ENCODE measurements at regions not wholly inside any gene's neighbourhood (a gene's known extent, or its start where the extent isn't known, plus 50 kb on each side); places are given as distances from the start of the nearest gene placed in this dataset.
"Not testable (repeated sequence)": the region's sequence is repeated elsewhere in the genome, so short reads cannot be mapped to it uniquely, and the experiment has no call there.

DNA sequence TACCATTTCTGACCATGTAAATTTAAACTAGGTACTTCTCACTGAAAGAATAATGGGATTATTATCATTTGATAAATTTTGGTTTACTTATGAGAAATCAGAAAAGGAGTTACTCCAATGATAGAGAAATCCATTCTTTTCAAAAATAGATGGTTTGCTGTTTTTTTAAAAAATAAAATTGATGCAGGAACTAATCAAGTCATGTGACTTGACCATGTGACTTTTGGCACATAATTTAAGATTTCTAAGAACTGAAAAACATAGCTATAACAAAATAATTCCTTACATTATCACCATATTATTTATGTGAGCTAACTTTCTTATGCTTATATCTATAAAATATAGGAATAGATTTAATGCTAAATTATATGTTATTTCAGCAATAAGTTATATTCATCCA, 247.1 kb upstream of the FIGN start:
- H3K27ac Mint-ChIP-seq = no peak overlapping the region
- no peaks in the 10 kb centered on the region for H3K36me3 Mint-ChIP-seq (ENCODE audit: low read depth)
- no peak for DNase-seq
- H3K27me3 Mint-ChIP-seq (ENCODE audit: insufficient read depth) = no peaks in the 10 kb centered on the region
- peaks cover 19% of the 10 kb centered on the region for H3K9me3 Mint-ChIP-seq
- no peak overlapping the region for H3K4me3 Mint-ChIP-seq
- TF ChIP-seq, protein P1, sequence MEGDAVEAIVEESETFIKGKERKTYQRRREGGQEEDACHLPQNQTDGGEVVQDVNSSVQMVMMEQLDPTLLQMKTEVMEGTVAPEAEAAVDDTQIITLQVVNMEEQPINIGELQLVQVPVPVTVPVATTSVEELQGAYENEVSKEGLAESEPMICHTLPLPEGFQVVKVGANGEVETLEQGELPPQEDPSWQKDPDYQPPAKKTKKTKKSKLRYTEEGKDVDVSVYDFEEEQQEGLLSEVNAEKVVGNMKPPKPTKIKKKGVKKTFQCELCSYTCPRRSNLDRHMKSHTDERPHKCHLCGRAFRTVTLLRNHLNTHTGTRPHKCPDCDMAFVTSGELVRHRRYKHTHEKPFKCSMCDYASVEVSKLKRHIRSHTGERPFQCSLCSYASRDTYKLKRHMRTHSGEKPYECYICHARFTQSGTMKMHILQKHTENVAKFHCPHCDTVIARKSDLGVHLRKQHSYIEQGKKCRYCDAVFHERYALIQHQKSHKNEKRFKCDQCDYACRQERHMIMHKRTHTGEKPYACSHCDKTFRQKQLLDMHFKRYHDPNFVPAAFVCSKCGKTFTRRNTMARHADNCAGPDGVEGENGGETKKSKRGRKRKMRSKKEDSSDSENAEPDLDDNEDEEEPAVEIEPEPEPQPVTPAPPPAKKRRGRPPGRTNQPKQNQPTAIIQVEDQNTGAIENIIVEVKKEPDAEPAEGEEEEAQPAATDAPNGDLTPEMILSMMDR (IDR thresholded peaks at IDR 0.05) = no peak
- no peaks in the 10 kb centered on the region for H3K4me1 Mint-ChIP-seq (ENCODE audit: low read depth)

DNA sequence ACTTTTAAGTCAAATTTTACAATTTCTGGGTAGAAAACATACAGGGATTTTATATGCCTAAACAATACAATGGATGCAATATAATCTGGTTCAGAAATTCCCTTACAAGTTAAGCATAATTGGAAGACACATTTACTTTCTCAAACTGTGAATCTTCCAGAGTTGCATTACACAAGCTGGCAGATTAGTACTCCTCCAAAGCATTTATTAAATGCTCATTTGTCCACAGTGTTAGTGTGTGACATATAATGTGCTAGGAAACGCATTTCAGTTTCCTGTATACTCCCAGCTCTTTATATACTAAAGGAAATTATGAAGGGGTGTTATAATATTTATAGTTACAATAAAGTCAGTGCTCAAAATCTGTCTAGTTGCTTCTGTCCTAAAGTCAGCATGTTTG, 239.0 kb upstream of the FIGN start:
- Mint-ChIP-seq H3K9me3 (no peaks in the 10 kb centered on the region; the same call in none of the 2 replicates), H3K27ac (no peak overlapping the region)
- no peak for DNase-seq

DNA sequence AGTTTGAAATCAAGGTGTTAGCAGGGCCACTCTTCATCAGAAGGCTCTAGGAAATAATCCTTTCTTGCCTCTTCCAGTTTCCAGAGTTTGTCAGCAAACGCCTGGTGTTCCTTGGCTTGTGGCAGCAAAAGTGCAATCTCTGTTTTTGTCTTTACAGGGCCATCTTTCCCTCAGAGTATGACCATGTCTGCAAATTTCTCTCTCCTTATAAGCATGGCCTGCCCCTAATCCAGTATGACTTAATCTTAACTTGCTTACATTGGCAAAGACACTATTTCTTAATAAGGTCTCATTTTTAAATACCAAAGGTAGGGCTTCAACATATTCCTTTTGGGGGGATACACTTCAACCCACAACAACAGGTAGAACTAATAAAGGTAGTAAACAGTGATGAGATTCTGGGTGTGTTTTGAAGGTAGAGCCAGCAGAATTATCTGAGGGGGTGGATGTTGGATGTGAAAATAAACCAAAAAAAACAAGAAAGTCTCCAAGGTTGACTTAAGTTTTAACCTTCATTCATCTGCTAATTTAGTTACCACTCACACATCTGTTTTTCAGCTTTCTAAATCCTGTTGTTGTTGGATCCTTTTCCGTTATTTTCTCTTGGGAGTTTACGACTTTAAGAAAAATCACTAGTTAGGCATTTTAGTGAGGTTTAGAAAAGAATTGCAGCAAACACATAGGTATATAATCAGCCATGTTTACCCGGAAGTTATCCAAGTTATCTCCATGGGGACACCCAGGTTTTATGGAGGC, 234.4 kb upstream of the FIGN start:
- TF ChIP-seq, protein P1 (IDR thresholded peaks at IDR 0.05) = no peak
- Mint-ChIP-seq H3K4me3 (no peak overlapping the region), H3K9me3 (peaks cover 19% of the 10 kb centered on the region), H3K27ac (no peak overlapping the region), H3K36me3 (ENCODE audit: low read depth) (no peaks in the 10 kb centered on the region), H3K27me3 (ENCODE audit: insufficient read depth) (no peaks in the 10 kb centered on the region), H3K4me1 (ENCODE audit: low read depth) (no peaks in the 10 kb centered on the region)
- no peak for DNase-seq

More for the DNA sequence above, 239.0 kb upstream of the FIGN start:
- Mint-ChIP-seq H3K4me1 (ENCODE audit: low read depth) (no peaks in the 10 kb centered on the region), H3K27me3 (ENCODE audit: insufficient read depth) (no peaks in the 10 kb centered on the region), H3K4me3 (no peak overlapping the region), H3K36me3 (ENCODE audit: low read depth) (no peaks in the 10 kb centered on the region)
- TF ChIP-seq, protein P1 (IDR thresholded peaks at IDR 0.05) = no peak

DNA sequence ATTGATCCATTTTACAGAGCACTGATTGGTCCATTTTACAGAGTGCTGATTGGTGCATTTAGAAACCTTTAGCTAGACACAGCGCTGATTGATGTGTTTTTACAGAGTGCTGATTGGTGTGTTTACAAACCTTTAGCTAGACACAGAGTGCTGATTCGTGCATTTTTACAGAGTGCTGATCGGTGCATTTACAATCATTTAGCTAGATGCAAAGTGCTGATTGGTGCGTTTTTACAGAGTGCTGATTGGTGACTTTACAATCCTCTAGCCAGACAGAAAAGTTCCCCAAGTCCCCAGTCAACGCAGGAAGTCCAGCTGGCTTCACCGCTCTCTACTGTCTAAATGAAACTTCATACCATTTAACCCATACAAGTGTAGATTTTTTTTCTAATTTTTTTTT, 228.5 kb upstream of the FIGN start:
- not testable (repeated sequence) for H3K4me3 Mint-ChIP-seq; DNase-seq; H3K4me1 Mint-ChIP-seq (ENCODE audit: low read depth); H3K36me3 Mint-ChIP-seq (ENCODE audit: low read depth); H3K27ac Mint-ChIP-seq; H3K27me3 Mint-ChIP-seq (ENCODE audit: insufficient read depth)
- peaks cover 28% of the 10 kb centered on the region for H3K9me3 Mint-ChIP-seq

DNA sequence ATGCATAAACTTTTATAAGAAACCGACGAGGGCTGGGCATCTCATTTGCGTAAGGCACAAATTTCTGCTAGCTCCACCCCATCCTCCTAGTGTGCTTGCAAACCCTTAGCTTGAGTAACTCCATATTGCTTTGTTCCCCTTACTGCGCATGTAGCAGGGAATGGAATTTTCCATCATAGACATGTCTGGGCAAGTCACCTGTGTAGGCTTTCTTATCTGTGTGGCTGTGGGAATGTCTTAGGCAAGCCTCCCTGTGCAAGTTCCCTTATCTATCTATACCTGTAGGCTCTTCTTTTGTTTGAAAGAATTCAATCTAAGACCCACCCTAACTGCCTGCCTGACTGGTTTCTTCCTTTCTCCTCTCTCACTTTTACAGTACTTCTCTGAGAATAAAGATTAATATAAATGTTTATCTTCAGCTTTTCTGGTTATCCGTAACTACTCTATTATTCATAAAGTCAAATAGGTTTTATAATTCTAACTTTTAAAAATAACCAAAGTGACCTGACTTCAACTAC, 217.6 kb upstream of the FIGN start:
- Mint-ChIP-seq H3K36me3 (ENCODE audit: low read depth) (no peaks in the 10 kb centered on the region), H3K9me3 (no peaks in the 10 kb centered on the region), H3K4me1 (ENCODE audit: low read depth) (no peaks in the 10 kb centered on the region), H3K4me3 (no peak overlapping the region), H3K27ac (no peak overlapping the region), H3K27me3 (ENCODE audit: insufficient read depth) (no peaks in the 10 kb centered on the region)
- TF ChIP-seq, protein P1 (IDR thresholded peaks at IDR 0.05) = no peak
- DNase-seq = no peak

DNA sequence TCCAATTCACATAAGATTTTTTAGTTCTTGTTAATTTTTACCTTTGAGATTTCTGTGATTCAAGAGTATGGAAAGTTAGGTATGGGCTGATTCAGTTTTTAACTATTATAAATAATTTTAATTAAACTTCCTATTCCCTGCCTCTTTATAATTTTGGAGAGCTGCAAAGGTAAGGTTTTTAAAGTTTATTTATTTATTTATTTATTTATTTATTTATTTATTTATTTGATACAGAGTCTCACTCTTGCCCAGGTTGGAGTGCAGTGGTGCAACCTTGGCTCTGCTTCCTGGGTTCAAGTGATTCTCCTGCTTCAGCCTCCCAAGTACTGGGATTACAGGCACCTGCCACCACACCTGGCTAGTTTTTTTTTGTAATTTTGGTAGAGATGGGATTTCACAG, 215.5 kb upstream of the FIGN start:
- no peaks in the 10 kb centered on the region for H3K4me1 Mint-ChIP-seq (ENCODE audit: low read depth)
- H3K27ac Mint-ChIP-seq = no peak overlapping the region
- H3K9me3 Mint-ChIP-seq = peaks cover 5% of the 10 kb centered on the region

More for the DNA sequence above, 215.5 kb upstream of the FIGN start:
- TF ChIP-seq, protein P1 (IDR thresholded peaks at IDR 0.05) = no peak
- H3K27me3 Mint-ChIP-seq (ENCODE audit: insufficient read depth) = no peaks in the 10 kb centered on the region
- no peak overlapping the region for H3K4me3 Mint-ChIP-seq
- DNase-seq = no peak
- no peaks in the 10 kb centered on the region for H3K36me3 Mint-ChIP-seq (ENCODE audit: low read depth)
